ENCODE measurements at regions not wholly inside any gene's neighbourhood (a gene's known extent, or its start where the extent isn't known, plus 50 kb on each side); places are given as distances from the start of the nearest gene placed in this dataset.

DNA sequence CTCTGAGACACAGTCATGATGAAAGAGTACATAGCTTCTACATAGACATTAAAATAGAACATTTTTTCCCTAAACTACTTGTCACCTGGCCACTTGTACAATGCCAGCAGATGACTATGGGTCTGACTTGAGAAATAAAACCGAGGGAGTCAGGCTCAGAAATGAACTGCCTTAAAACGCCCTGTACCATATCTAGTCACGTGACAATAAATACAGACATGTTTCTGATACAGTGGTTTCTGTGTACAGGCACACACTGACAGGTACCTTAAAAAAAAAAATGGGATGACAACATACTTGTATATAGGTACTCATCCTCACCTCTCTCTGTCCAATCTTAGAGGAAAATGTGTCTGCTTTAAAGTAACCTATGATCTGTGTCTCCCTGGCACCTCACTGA, 144.1 kb downstream of the SH3BGRL2 start:
- no peaks in the 10 kb centered on the region for H3F3A ChIP-seq (replicated peaks; ENCODE audit: insufficient read depth)
- peaks cover 0 to 6% of the 10 kb centered on the region in 2 experiments; a peak in 2 of 4 replicates for H3K4me1 ChIP-seq (ENCODE audit: control insufficient read depth in 1 of 2, insufficient read depth in 2 of 2, low read depth in 1 of 2, low read length in 1 of 2)
- no peaks in the 10 kb centered on the region for H3K27me3 ChIP-seq (ENCODE audit: insufficient read depth)
- POLR2A ChIA-PET = no interaction called here
- TF ChIP-seq YY1 (IDR thresholded peaks at IDR 0.05; ENCODE audit: low read depth) = no peak
- TF ChIP-seq ELF1 (IDR thresholded peaks at IDR 0.05) = no peak
- TF ChIP-seq POLR2AphosphoS5 (IDR thresholded peaks at IDR 0.05; ENCODE audit: low read depth, low read length) = no peak
- no peak for TF ChIP-seq RXRA (IDR thresholded peaks at IDR 0.05; ENCODE audit: borderline replicate concordance, low read depth)
- no peak overlapping the region for H2AFZ ChIP-seq (ENCODE audit: low read depth)
- no peak overlapping the region for H3K9ac ChIP-seq
- no peaks in the 10 kb centered on the region for H3K36me3 ChIP-seq (replicated peaks in 1 of 2; ENCODE audit: control insufficient read depth in 1 of 2, insufficient read depth in 2 of 2, low read length in 1 of 2)
- H3K9me3 ChIP-seq = no peaks in the 10 kb centered on the region
- no peaks in the 10 kb centered on the region for H4K20me1 ChIP-seq (ENCODE audit: insufficient read depth)
- WGBS (ENCODE audit: low lambda C conversion rate) = 50% methylated on average over 3 of the region's 3 CpGs
- no peaks in the 10 kb centered on the region for H3K79me2 ChIP-seq (ENCODE audit: insufficient read depth)
- no peak overlapping the region for H3K27ac ChIP-seq (ENCODE audit: low read depth in 2 of 2, low read length in 1 of 2)
- no peaks in the 10 kb centered on the region for H3K9me2 ChIP-seq
- DNase-seq = no peak
- CTCF ChIA-PET = interaction anchor here (0.5 to 5.2 kb wide), 6 partner anchors 11 to 95 kb away, joined by 3 to 38 read pairs (median 8); no protein-coding TSS in a partner anchor
- no peak overlapping the region for H3K4me3 ChIP-seq (ENCODE audit: low read depth in 2 of 2, low read length in 1 of 2)
- no peak overlapping the region for H3K4me2 ChIP-seq

DNA sequence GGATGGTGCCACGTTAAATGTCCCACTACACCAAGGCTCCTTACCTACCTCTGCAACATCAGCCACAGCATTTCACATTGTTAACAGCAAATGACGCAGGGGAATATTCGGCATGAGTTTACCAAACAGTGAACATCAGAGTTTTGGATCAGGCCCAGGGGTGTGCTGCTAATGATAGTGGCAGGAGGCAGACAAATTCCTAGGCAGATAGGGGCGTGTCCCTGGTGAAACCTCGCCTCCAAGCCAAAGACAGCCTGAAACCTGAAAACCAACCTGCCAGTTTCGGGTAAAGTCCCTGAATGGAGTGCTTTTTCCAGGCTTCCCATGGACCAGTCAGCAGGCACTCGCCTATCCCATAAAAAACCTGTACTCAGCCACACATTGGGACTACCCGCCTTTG, 133.6 kb downstream of the SH3BGRL2 start:
- CTCF ChIA-PET = interaction anchor here (0.8 to 3.2 kb wide), 3 partner anchors 13 to 105 kb away, joined by 3 to 11 read pairs (median 3); no protein-coding TSS in a partner anchor
- Histone ChIP-seq H3K9ac (no peak overlapping the region), H4K20me1 (ENCODE audit: insufficient read depth) (no peaks in the 10 kb centered on the region), H3F3A (replicated peaks; ENCODE audit: insufficient read depth) (no peaks in the 10 kb centered on the region), H2AFZ (ENCODE audit: low read depth) (no peak overlapping the region), H3K4me2 (no peak overlapping the region), H3K27ac (ENCODE audit: low read depth in 2 of 2, low read length in 1 of 2) (no peak overlapping the region), H3K79me2 (ENCODE audit: insufficient read depth) (no peaks in the 10 kb centered on the region), H3K9me3 (no peaks in the 10 kb centered on the region), H3K4me3 (ENCODE audit: low read depth in 2 of 2, low read length in 1 of 2) (no peak overlapping the region), H3K4me1 (ENCODE audit: control insufficient read depth in 1 of 2, insufficient read depth in 2 of 2, low read depth in 1 of 2, low read length in 1 of 2) (no peaks in the 10 kb centered on the region), H3K27me3 (ENCODE audit: insufficient read depth) (no peaks in the 10 kb centered on the region), H3K9me2 (no peaks in the 10 kb centered on the region), H3K36me3 (replicated peaks in 1 of 2; ENCODE audit: control insufficient read depth in 1 of 2, insufficient read depth in 2 of 2, low read length in 1 of 2) (no peaks in the 10 kb centered on the region)
- POLR2A ChIA-PET = no interaction called here
- WGBS (ENCODE audit: low lambda C conversion rate) = 53% methylated on average over 8 of the region's 8 CpGs
- no peak for DNase-seq
- no peak for TF ChIP-seq FOXJ3 (CRISPR knock-in tag; IDR thresholded peaks at IDR 0.05)
- TF ChIP-seq, protein P1, sequence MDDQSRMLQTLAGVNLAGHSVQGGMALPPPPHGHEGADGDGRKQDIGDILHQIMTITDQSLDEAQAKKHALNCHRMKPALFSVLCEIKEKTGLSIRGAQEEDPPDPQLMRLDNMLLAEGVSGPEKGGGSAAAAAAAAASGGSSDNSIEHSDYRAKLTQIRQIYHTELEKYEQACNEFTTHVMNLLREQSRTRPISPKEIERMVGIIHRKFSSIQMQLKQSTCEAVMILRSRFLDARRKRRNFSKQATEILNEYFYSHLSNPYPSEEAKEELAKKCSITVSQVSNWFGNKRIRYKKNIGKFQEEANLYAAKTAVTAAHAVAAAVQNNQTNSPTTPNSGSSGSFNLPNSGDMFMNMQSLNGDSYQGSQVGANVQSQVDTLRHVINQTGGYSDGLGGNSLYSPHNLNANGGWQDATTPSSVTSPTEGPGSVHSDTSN (IDR thresholded peaks at IDR 0.05) = no peak

DNA sequence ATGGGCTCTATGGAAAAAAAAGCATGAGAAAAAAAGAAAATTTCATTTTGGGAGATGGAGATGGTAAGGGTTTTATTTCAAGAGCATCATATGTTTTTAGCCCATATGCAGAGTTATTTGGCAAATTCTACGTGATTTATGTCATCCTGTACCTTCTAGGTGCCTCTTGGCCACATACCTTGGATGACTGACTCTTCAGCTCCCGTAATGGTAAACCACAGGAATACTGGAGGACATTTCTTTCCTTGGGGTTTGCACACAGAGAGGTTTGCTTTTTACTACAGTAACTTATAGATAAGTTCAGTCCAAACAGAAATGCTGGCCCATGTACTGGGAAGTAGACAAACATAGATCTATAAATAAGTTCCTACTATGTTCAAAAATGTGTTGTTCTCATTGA, 132.2 kb downstream of the SH3BGRL2 start:
- Histone ChIP-seq H3K4me3 (ENCODE audit: low read depth in 2 of 2, low read length in 1 of 2) (no peak overlapping the region), H2AFZ (ENCODE audit: low read depth) (no peak overlapping the region), H3K27ac (ENCODE audit: low read depth in 2 of 2, low read length in 1 of 2) (no peak overlapping the region), H3F3A (replicated peaks; ENCODE audit: insufficient read depth) (no peaks in the 10 kb centered on the region), H3K9ac (no peak overlapping the region), H3K79me2 (ENCODE audit: insufficient read depth) (no peaks in the 10 kb centered on the region), H3K27me3 (ENCODE audit: insufficient read depth) (no peaks in the 10 kb centered on the region), H3K4me2 (no peak overlapping the region), H3K36me3 (replicated peaks in 1 of 2; ENCODE audit: control insufficient read depth in 1 of 2, insufficient read depth in 2 of 2, low read length in 1 of 2) (no peaks in the 10 kb centered on the region), H3K9me3 (no peaks in the 10 kb centered on the region), H3K9me2 (no peaks in the 10 kb centered on the region), H3K4me1 (ENCODE audit: control insufficient read depth in 1 of 2, insufficient read depth in 2 of 2, low read depth in 1 of 2, low read length in 1 of 2) (no peaks in the 10 kb centered on the region; a peak in 1 of 4 replicates), H4K20me1 (ENCODE audit: insufficient read depth) (no peaks in the 10 kb centered on the region)
- ChIA-PET CTCF (interaction anchor here (1.0 to 3.2 kb wide), 12 partner anchors 10 to 193 kb away, joined by 3 to 21 read pairs (median 6); no protein-coding TSS in a partner anchor), POLR2A (no interaction called here)
- DNase-seq = no peak
- TF ChIP-seq RXRA (IDR thresholded peaks at IDR 0.05; ENCODE audit: borderline replicate concordance, low read depth) (no peak), TCF12 (IDR thresholded peaks at IDR 0.05) (no peak), EZH2phosphoT487 (IDR thresholded peaks at IDR 0.05; ENCODE audit: borderline replicate concordance, low read depth) (no peak), MEF2A (IDR thresholded peaks at IDR 0.05; ENCODE audit: borderline replicate concordance, low read depth) (no peak), RCOR1 (IDR thresholded peaks at IDR 0.05; ENCODE audit: low read length) (no peak)
- TF ChIP-seq, protein P2, sequence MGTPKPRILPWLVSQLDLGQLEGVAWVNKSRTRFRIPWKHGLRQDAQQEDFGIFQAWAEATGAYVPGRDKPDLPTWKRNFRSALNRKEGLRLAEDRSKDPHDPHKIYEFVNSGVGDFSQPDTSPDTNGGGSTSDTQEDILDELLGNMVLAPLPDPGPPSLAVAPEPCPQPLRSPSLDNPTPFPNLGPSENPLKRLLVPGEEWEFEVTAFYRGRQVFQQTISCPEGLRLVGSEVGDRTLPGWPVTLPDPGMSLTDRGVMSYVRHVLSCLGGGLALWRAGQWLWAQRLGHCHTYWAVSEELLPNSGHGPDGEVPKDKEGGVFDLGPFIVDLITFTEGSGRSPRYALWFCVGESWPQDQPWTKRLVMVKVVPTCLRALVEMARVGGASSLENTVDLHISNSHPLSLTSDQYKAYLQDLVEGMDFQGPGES (IDR thresholded peaks at IDR 0.05; ENCODE audit: low read depth, low read length) = no peak
- TF ChIP-seq, protein P3, sequence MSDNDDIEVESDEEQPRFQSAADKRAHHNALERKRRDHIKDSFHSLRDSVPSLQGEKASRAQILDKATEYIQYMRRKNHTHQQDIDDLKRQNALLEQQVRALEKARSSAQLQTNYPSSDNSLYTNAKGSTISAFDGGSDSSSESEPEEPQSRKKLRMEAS (IDR thresholded peaks at IDR 0.05; ENCODE audit: low read depth) = no peak
- 31% methylated on average over 2 of the region's 2 CpGs for WGBS (ENCODE audit: low lambda C conversion rate)

Measured in SK-N-SH (cell line).